GM12878 (cell line): ENCODE measurements at regions not wholly inside any gene's neighbourhood (a gene's known extent, or its start where the extent isn't known, plus 50 kb on each side); places are given as distances from the start of the nearest gene placed in this dataset.

ENCODE experiments used
- ATAC-seq: fragments of 200-7000 bp; cut with Tn5 transposase; 3 replicates; pipeline ENCODE4 v1.9.1; 2020; ENCODE audit warnings: mild to moderate bottlenecking, moderate library complexity
- BruUV-seq: library from RNA; stranded (reverse); fragments of 400-500 nt; replicated peaks from 2 replicates; lab custom pipeline; 2021; lab: Mats Ljungman, UMichigan
- CTCF ChIA-PET: fragments of 300-600 bp; sonication (Branson Sonifier 250); formaldehyde crosslinking; extraction: SDS; loops from one replicate; lab custom pipeline; 2021; ENCODE audit warnings: inconsistent platforms; lab: Yijun Ruan, JAX
- POLR2A ChIA-PET: fragments of 350-600 bp; formaldehyde crosslinking; extraction: SDS; loops from one replicate; lab custom pipeline; 2021; ENCODE audit warnings: inconsistent platforms; lab: Charles Lee
- RAD21 ChIA-PET: fragments of 300-600 bp; sonication (Branson Sonifier 250); formaldehyde crosslinking; loops from one replicate; lab custom pipeline; 2023; ENCODE audit warnings: antibody characterized with exemption; ENCODE audit not compliant: unreplicated experiment; lab: Charles Lee
- SMC1A ChIA-PET: fragments of 300-600 bp; sonication (Branson Sonifier 250); formaldehyde crosslinking; loops from one replicate; lab custom pipeline; 2023; ENCODE audit not compliant: unreplicated experiment, uncharacterized antibody; lab: Charles Lee
- DNase-seq: peaks from one replicate; pipeline ENCODE4 v3.0.0-alpha.2; 2011; ENCODE audit warnings: low read depth, low spot score
- FAIRE-seq: peaks from 3 replicates; lab custom pipeline; 2011; peaks lifted over from hg19 to GRCh38; lab: Jason Lieb, UNC
- H2AFZ ChIP-seq: 2 replicates; pipeline ENCODE4 v1.6.0; 2011; ENCODE audit warnings: low read depth, low read length, control low read depth; ENCODE audit not compliant: control insufficient read depth
- H3K27ac ChIP-seq: 2 replicates; pipeline ENCODE4 v1.5.1; 2011; ENCODE audit warnings: control low read depth; ENCODE audit not compliant: control insufficient read depth, insufficient read depth
- H3K27me3 ChIP-seq, 2 experiments: replicated peaks in 1 of 2; 2 replicates each; pipeline versions ENCODE4 v1.6.0 to v1.6.1; 2011; ENCODE audit warnings: low read length in 1 of 2; ENCODE audit not compliant: control insufficient read depth in 2 of 2, insufficient read depth in 2 of 2
- H3K36me3 ChIP-seq, 2 experiments: 2 replicates each; pipeline ENCODE4 v1.5.1; 2011; ENCODE audit warnings: low read length in 1 of 2; ENCODE audit not compliant: control insufficient read depth in 2 of 2, insufficient read depth in 2 of 2
- H3K4me1 ChIP-seq: 2 replicates; pipeline ENCODE4 v1.6.1; 2011; ENCODE audit warnings: mild to moderate bottlenecking, low read length, moderate library complexity, mixed read lengths; ENCODE audit not compliant: control insufficient read depth, insufficient read depth
- H3K4me2 ChIP-seq: 2 replicates; pipeline ENCODE4 v1.6.0; 2011; ENCODE audit warnings: control low read depth; ENCODE audit not compliant: control insufficient read depth, insufficient read depth
- H3K4me3 ChIP-seq: fragments of 200-600 bp; sonication (generic); 2 replicates; pipeline ENCODE4 v1.5.1; 2016
- H3K79me2 ChIP-seq: 2 replicates; pipeline ENCODE4 v1.6.0; 2011; ENCODE audit warnings: low read length; ENCODE audit not compliant: control insufficient read depth, insufficient read depth
- H3K9ac ChIP-seq: 2 replicates; pipeline ENCODE4 v1.8.0; 2011; ENCODE audit warnings: low read length, control low read depth, mixed read lengths; ENCODE audit not compliant: control insufficient read depth, insufficient read depth
- H3K9me3 ChIP-seq: replicated peaks from 3 replicates; pipeline ENCODE4 v1.5.1; 2011; ENCODE audit warnings: mild to moderate bottlenecking, low read length; ENCODE audit not compliant: control insufficient read depth, insufficient read depth
- H4K20me1 ChIP-seq: 2 replicates; pipeline ENCODE4 v1.6.0; 2011; ENCODE audit not compliant: control insufficient read depth, insufficient read depth
- BCLAF1 ChIP-seq: fragments of 450-650 bp; IDR thresholded peaks from 2 replicates; pipeline ENCODE4 v1.6.1; 2017; ENCODE audit warnings: antibody characterized with exemption, mild to moderate bottlenecking, moderate library complexity
- CBFB ChIP-seq: IDR thresholded peaks from 2 replicates; pipeline ENCODE4 v1.6.1; 2016; ENCODE audit warnings: antibody characterized with exemption, low read depth
- CHD4 ChIP-seq: fragments of 200-600 bp; sonication (generic); IDR thresholded peaks from 2 replicates; pipeline ENCODE4 v1.6.1; 2016; ENCODE audit warnings: mild to moderate bottlenecking
- E2F4 ChIP-seq: IDR thresholded peaks from 2 replicates; pipeline ENCODE4 v1.6.1; 2012; ENCODE audit warnings: low read depth, low read length, improper control_type of control experiment
- NKRF ChIP-seq: fragments of 450-650 bp; conservative IDR thresholded peaks from 2 replicates; pipeline ENCODE4 v1.6.1; 2017; ENCODE audit warnings: mild to moderate bottlenecking, moderate library complexity
- PAX5 ChIP-seq: IDR thresholded peaks from 2 replicates; pipeline ENCODE4 v1.6.1; 2011; ENCODE audit warnings: low read depth, low read length, borderline replicate concordance
- PRDM15 ChIP-seq: fragments of 450-650 bp; formaldehyde crosslinking; IDR thresholded peaks from 2 replicates; pipeline ENCODE4 v1.4.0; 2020; ENCODE audit warnings: mild to moderate bottlenecking, moderate library complexity
- SMARCA5 ChIP-seq: fragments of 450-650 bp; IDR thresholded peaks from 2 replicates; pipeline ENCODE4 v1.6.1; 2017; ENCODE audit warnings: mild to moderate bottlenecking
- SPI1 ChIP-seq: IDR thresholded peaks from 2 replicates; pipeline ENCODE4 v1.6.1; 2011; ENCODE audit warnings: low read depth, mild to moderate bottlenecking, low read length, moderate library complexity, borderline replicate concordance; ENCODE audit not compliant: insufficient read depth
- STAT1 ChIP-seq: fragments of 450-650 bp; conservative IDR thresholded peaks from 2 replicates; pipeline ENCODE4 v1.6.1; 2014; ENCODE audit warnings: antibody characterized with exemption, mild to moderate bottlenecking
- TARDBP ChIP-seq: IDR thresholded peaks from 2 replicates; pipeline ENCODE4 v1.6.1; 2016; ENCODE audit warnings: borderline replicate concordance
- ZNF207 ChIP-seq: fragments of 450-650 bp; IDR thresholded peaks from 2 replicates; pipeline ENCODE4 v1.6.1; 2014; ENCODE audit warnings: antibody characterized with exemption, mild to moderate bottlenecking, borderline replicate concordance
- WGBS: methylation state at CpG from one replicate; pipeline ENCODE4 v1.1.6; 2016; ENCODE audit warnings: low lambda C conversion rate; ENCODE audit not compliant: insufficient replicate concordance, insufficient coverage; ENCODE audit errors: missing lambda C conversion rate; 5-methylcytosine and 5-hydroxymethylcytosine counted together
- in situ Hi-C: fragments of 300-500 bp; cut with MboI; formaldehyde crosslinking; loops from 9 replicates; pipeline ENCODE4 v1.14.3; 2018; ENCODE audit warnings: mixed read lengths
- intact Hi-C: fragments of 100-400 bp; cut with micrococcal nuclease; formaldehyde crosslinking; loops from one replicate; pipeline ENCODE4 v1.14.2; 2022; ENCODE audit not compliant: unreplicated experiment
- TF ChIP-seq, protein P1 (sequence below): IDR thresholded peaks from 2 replicates; pipeline ENCODE4 v1.6.1; 2012; ENCODE audit warnings: low read depth, low read length, improper control_type of control experiment

DNA sequence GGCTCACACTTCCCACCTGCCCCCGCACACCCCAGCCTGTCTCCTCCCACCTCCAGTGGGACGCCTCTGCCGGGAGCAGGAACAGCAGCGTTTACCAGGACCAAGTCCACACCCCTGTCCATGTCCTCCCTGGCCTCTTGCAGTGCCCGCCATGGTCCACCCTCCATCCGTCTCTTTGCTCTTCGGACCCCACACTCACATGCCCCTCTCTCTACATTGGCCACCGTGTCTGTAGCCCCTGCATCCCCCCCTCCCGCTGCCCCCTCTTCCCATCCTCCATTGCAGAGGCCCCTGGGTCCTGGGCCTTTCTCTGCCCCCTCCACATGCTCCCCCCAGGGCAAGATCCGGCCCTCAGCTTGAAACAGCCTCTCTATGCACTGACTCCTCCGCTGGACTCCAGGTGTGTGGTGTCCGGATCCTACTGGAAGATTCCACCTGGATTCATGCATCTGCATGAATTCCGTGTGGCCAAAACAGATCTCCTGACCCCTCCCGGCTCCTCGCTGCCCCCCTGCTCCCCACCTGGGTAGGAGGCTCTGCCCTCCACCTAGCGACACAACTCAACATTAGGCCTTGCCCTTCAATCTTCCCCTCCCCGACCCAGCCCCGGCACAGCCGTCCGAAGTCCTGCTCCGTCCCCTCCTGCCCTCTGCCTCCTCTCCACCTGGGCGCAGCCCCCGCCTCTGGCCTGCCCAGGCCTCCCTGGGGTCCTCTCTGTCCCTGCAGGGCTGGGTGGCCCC, 168.5 kb downstream of the OLFM1 start:
- WGBS: 23% methylated on average over 14 of the region's 23 CpGs
- H3K9ac ChIP-seq: no peak overlapping the region
- ChIA-PET CTCF (no interaction called here), RAD21 (no interaction called here), SMC1A (no interaction called here), POLR2A (no interaction called here)
- no peak overlapping the region for H3K4me3 ChIP-seq
- ATAC-seq (no peak), DNase-seq (no peak), FAIRE-seq (no peak)
- H4K20me1 ChIP-seq: no peaks in the 10 kb centered on the region
- no peak overlapping the region for H3K27ac ChIP-seq
- no peaks in the 10 kb centered on the region for H3K36me3 ChIP-seq
- no peak overlapping the region for H3K4me2 ChIP-seq
- BruUV-seq: no TSS peak
- H3K79me2 ChIP-seq: no peaks in the 10 kb centered on the region
- H3K9me3 ChIP-seq: no peaks in the 10 kb centered on the region
- no peaks in the 10 kb centered on the region for H3K27me3 ChIP-seq
- in situ Hi-C loops (no loop called here), intact Hi-C loops (no loop called here)
- no peak overlapping the region for H2AFZ ChIP-seq
- H3K4me1 ChIP-seq: no peaks in the 10 kb centered on the region
- TF ChIP-seq ZNF207 (no peak), NKRF (no peak), CHD4 (no peak), SMARCA5 (no peak), PRDM15 (no peak), BCLAF1 (no peak), SPI1 (no peak), STAT1 (no peak), CBFB (no peak), E2F4 (no peak), PAX5 (no peak), TARDBP (no peak)
- TF ChIP-seq, protein P1, sequence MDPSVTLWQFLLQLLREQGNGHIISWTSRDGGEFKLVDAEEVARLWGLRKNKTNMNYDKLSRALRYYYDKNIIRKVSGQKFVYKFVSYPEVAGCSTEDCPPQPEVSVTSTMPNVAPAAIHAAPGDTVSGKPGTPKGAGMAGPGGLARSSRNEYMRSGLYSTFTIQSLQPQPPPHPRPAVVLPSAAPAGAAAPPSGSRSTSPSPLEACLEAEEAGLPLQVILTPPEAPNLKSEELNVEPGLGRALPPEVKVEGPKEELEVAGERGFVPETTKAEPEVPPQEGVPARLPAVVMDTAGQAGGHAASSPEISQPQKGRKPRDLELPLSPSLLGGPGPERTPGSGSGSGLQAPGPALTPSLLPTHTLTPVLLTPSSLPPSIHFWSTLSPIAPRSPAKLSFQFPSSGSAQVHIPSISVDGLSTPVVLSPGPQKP: no peak
